Stimulated activated naive B cell treated with anti-CD40 and anti-IgM and Interleukin-4, amounts not matched to agents 10 μg/mL and 1 μg/mL and 100 μg/mL, for 72 hours (primary cell): ENCODE measurements at regions not wholly inside any gene's neighbourhood (a gene's known extent, or its start where the extent isn't known, plus 50 kb on each side); places are given as distances from the start of the nearest gene placed in this dataset.

Experiments
- ATAC-seq, 2 donors: fragments of 150-1000 bp; cut with Tn5 transposase; replicated peaks; 2 replicates each; pipeline ENCODE4 v1.10.0; 2021; ENCODE audit warnings: moderate library complexity in 1 of 2
- DNase-seq: peaks from one replicate; pipeline ENCODE4 v3.0.0; 2021
- H3K27ac Mint-ChIP-seq: one replicate; pipeline ENCODE4 v1.8.0; 2022; ENCODE audit warnings: mild to moderate bottlenecking, mixed read lengths
- H3K27me3 Mint-ChIP-seq, 2 donors: one replicate each; pipeline ENCODE4 v1.8.0; 2022; ENCODE audit warnings: mixed read lengths in 2 of 2
- H3K36me3 Mint-ChIP-seq, 2 donors: one replicate each; pipeline ENCODE4 v1.8.0; 2022; ENCODE audit warnings: mixed read lengths in 2 of 2, mild to moderate bottlenecking in 1 of 2
- H3K4me1 Mint-ChIP-seq, 2 donors: one replicate each; pipeline ENCODE4 v1.8.0; 2022; ENCODE audit warnings: mixed read lengths in 2 of 2, mild to moderate bottlenecking in 1 of 2
- H3K4me3 Mint-ChIP-seq, 2 donors: one replicate each; pipeline ENCODE4 v1.8.0; 2022; ENCODE audit warnings: mild to moderate bottlenecking in 2 of 2, mixed read lengths in 2 of 2, moderate library complexity in 1 of 2
- H3K9me3 Mint-ChIP-seq, 2 donors: one replicate each; pipeline ENCODE4 v1.8.0; 2022; ENCODE audit warnings: mixed read lengths in 2 of 2, mild to moderate bottlenecking in 1 of 2

- peak in 1 of 2 donors; percentile 36 for ATAC-seq
- H3K27me3 Mint-ChIP-seq, result no peaks in the 10 kb centered on the region
- peaks cover 0 to 4% of the 10 kb centered on the region in 2 donors for H3K4me1 Mint-ChIP-seq
- no peaks in the 10 kb centered on the region for H3K9me3 Mint-ChIP-seq
- H3K4me3 Mint-ChIP-seq, result no peak overlapping the region
- no peak overlapping the region for H3K27ac Mint-ChIP-seq
- no peaks in the 10 kb centered on the region for H3K36me3 Mint-ChIP-seq
- no peak for DNase-seq
Measured at GRCh38 chr1:98426092-98426491, 235.4 kb upstream of the SNX7 start.

- H3K27ac Mint-ChIP-seq, result no peak overlapping the region
- no peaks in the 10 kb centered on the region for H3K36me3 Mint-ChIP-seq
- H3K9me3 Mint-ChIP-seq, result no peaks in the 10 kb centered on the region
- H3K4me3 Mint-ChIP-seq, result no peak overlapping the region
- H3K4me1 Mint-ChIP-seq, result peaks cover 0 to 4% of the 10 kb centered on the region in 2 donors
- no peaks in the 10 kb centered on the region for H3K27me3 Mint-ChIP-seq
- DNase-seq (no peak), ATAC-seq (no peak)
Measured at GRCh38 chr1:98422816-98423215, 238.7 kb upstream of the SNX7 start.

- no peak overlapping the region for H3K4me3 Mint-ChIP-seq
Measured at GRCh38 chr1:98421085-98421435, 240.5 kb upstream of the SNX7 start.

GRCh38 chr1:98420376-98421084 lies 241.0 kb upstream of the SNX7 start:
- H3K4me1 Mint-ChIP-seq, result no peaks in the 10 kb centered on the region
- H3K27me3 Mint-ChIP-seq, result no peaks in the 10 kb centered on the region
- no peaks in the 10 kb centered on the region for H3K36me3 Mint-ChIP-seq
- no peak overlapping the region for H3K4me3 Mint-ChIP-seq
- no peak overlapping the region for H3K27ac Mint-ChIP-seq
- ATAC-seq (no peak), DNase-seq (no peak)
- H3K9me3 Mint-ChIP-seq, result peaks cover 0 to under 1% of the 10 kb centered on the region in 2 donors

More at GRCh38 chr1:98421085-98421435, 240.5 kb upstream of the SNX7 start:
- no peak overlapping the region for H3K27ac Mint-ChIP-seq
- no peaks in the 10 kb centered on the region for H3K36me3 Mint-ChIP-seq
- DNase-seq (no peak), ATAC-seq (no peak)
- H3K4me1 Mint-ChIP-seq, result no peaks in the 10 kb centered on the region
- H3K27me3 Mint-ChIP-seq, result no peaks in the 10 kb centered on the region
- no peaks in the 10 kb centered on the region for H3K9me3 Mint-ChIP-seq

- Mint-ChIP-seq H3K27me3 (no peaks in the 10 kb centered on the region), H3K4me1 (no peaks in the 10 kb centered on the region)
Measured at GRCh38 chr1:98417820-98418219, 243.7 kb upstream of the SNX7 start.

GRCh38 chr1:98410082-98410481 lies 251.4 kb upstream of the SNX7 start:
- no peaks in the 10 kb centered on the region for H3K4me1 Mint-ChIP-seq
- no peak overlapping the region for H3K27ac Mint-ChIP-seq
- DNase-seq (no peak), ATAC-seq (no peak)
- peaks cover 5 to 6% of the 10 kb centered on the region in 2 donors for H3K9me3 Mint-ChIP-seq
- no peaks in the 10 kb centered on the region for H3K36me3 Mint-ChIP-seq
- no peaks in the 10 kb centered on the region for H3K27me3 Mint-ChIP-seq
- H3K4me3 Mint-ChIP-seq, result no peak overlapping the region

More at GRCh38 chr1:98417820-98418219, 243.7 kb upstream of the SNX7 start:
- Mint-ChIP-seq H3K4me3 (no peak overlapping the region), H3K27ac (no peak overlapping the region), H3K36me3 (no peaks in the 10 kb centered on the region), H3K9me3 (peaks cover 2 to 4% of the 10 kb centered on the region in 2 donors)
- ATAC-seq (no peak), DNase-seq (no peak)

- Mint-ChIP-seq H3K4me3 (no peak overlapping the region), H3K4me1 (peaks cover 0 to 13% of the 10 kb centered on the region in 2 donors), H3K36me3 (no peaks in the 10 kb centered on the region), H3K27me3 (no peaks in the 10 kb centered on the region), H3K9me3 (no peaks in the 10 kb centered on the region), H3K27ac (no peak overlapping the region)
- DNase-seq, result no peak
- ATAC-seq, result no peak
Measured at GRCh38 chr1:98406352-98407088, 255.0 kb upstream of the SNX7 start.

- no peaks in the 10 kb centered on the region for H3K27me3 Mint-ChIP-seq
- no peaks in the 10 kb centered on the region for H3K36me3 Mint-ChIP-seq
- H3K4me1 Mint-ChIP-seq, result peaks cover 0 to 13% of the 10 kb centered on the region in 2 donors
- ATAC-seq, result peak; percentile 27 to 29
- no peaks in the 10 kb centered on the region for H3K9me3 Mint-ChIP-seq
- no peak overlapping the region for H3K4me3 Mint-ChIP-seq
- no peak overlapping the region for H3K27ac Mint-ChIP-seq
- DNase-seq, result no peak
Measured at GRCh38 chr1:98405581-98406074, 255.9 kb upstream of the SNX7 start.

GRCh38 chr1:98404866-98405265 lies 256.7 kb upstream of the SNX7 start:
- H3K4me3 Mint-ChIP-seq, result no peak overlapping the region
- no peak for ATAC-seq
- no peak overlapping the region for H3K27ac Mint-ChIP-seq
- no peaks in the 10 kb centered on the region for H3K36me3 Mint-ChIP-seq
- DNase-seq, result no peak
- peaks cover 0 to 13% of the 10 kb centered on the region in 2 donors for H3K4me1 Mint-ChIP-seq
- no peaks in the 10 kb centered on the region for H3K9me3 Mint-ChIP-seq
- no peaks in the 10 kb centered on the region for H3K27me3 Mint-ChIP-seq

GRCh38 chr1:98403963-98404480 lies 257.5 kb upstream of the SNX7 start:
- DNase-seq, result no peak
- H3K27ac Mint-ChIP-seq, result no peak overlapping the region
- no peaks in the 10 kb centered on the region for H3K9me3 Mint-ChIP-seq
- H3K4me1 Mint-ChIP-seq, result peaks cover 0 to 13% of the 10 kb centered on the region in 2 donors
- no peaks in the 10 kb centered on the region for H3K27me3 Mint-ChIP-seq
- no peaks in the 10 kb centered on the region for H3K36me3 Mint-ChIP-seq
- no peak overlapping the region for H3K4me3 Mint-ChIP-seq
- ATAC-seq, result no peak

- Mint-ChIP-seq H3K27ac (no peak overlapping the region), H3K4me3 (no peak overlapping the region), H3K9me3 (no peaks in the 10 kb centered on the region), H3K36me3 (no peaks in the 10 kb centered on the region), H3K27me3 (no peaks in the 10 kb centered on the region), H3K4me1 (peaks cover 0 to 13% of the 10 kb centered on the region in 2 donors)
- ATAC-seq (no peak), DNase-seq (no peak)
Measured at GRCh38 chr1:98402860-98403259, 258.7 kb upstream of the SNX7 start.

- Mint-ChIP-seq H3K4me1 (peaks cover 0 to 13% of the 10 kb centered on the region in 2 donors), H3K36me3 (no peaks in the 10 kb centered on the region), H3K9me3 (no peaks in the 10 kb centered on the region), H3K4me3 (no peak overlapping the region), H3K27ac (no peak overlapping the region), H3K27me3 (no peaks in the 10 kb centered on the region)
- no peak for DNase-seq
- ATAC-seq, result no peak
Measured at GRCh38 chr1:98400446-98400845, 261.1 kb upstream of the SNX7 start.

- Mint-ChIP-seq H3K9me3 (no peaks in the 10 kb centered on the region), H3K27me3 (no peaks in the 10 kb centered on the region), H3K27ac (no peak overlapping the region), H3K36me3 (no peaks in the 10 kb centered on the region), H3K4me3 (no peak overlapping the region), H3K4me1 (peaks cover 0 to 13% of the 10 kb centered on the region in 2 donors)
- DNase-seq, result no peak
- ATAC-seq, result no peak
Measured at GRCh38 chr1:98399218-98399617, 262.3 kb upstream of the SNX7 start.

GRCh38 chr1:98398649-98399048 lies 262.9 kb upstream of the SNX7 start:
- ATAC-seq (no peak), DNase-seq (no peak)
- Mint-ChIP-seq H3K36me3 (no peaks in the 10 kb centered on the region), H3K4me3 (no peak overlapping the region), H3K27ac (no peak overlapping the region), H3K4me1 (peaks cover 0 to 11% of the 10 kb centered on the region in 2 donors), H3K9me3 (no peaks in the 10 kb centered on the region), H3K27me3 (no peaks in the 10 kb centered on the region)

- no peaks in the 10 kb centered on the region for H3K36me3 Mint-ChIP-seq
- no peaks in the 10 kb centered on the region for H3K9me3 Mint-ChIP-seq
- H3K4me1 Mint-ChIP-seq, result peaks cover 0 to 7% of the 10 kb centered on the region in 2 donors
- no peaks in the 10 kb centered on the region for H3K27me3 Mint-ChIP-seq
- DNase-seq (no peak), ATAC-seq (no peak)
- H3K4me3 Mint-ChIP-seq, result no peak overlapping the region
- no peak overlapping the region for H3K27ac Mint-ChIP-seq
Measured at GRCh38 chr1:98398092-98398491, 263.4 kb upstream of the SNX7 start.
